K562 (cell line): ENCODE measurements at regions not wholly inside any gene's neighbourhood (a gene's known extent, or its start where the extent isn't known, plus 50 kb on each side); places are given as distances from the start of the nearest gene placed in this dataset.

Experiments
- ARID1B ChIP-seq: fragments of 450-650 bp; IDR thresholded peaks from 2 replicates; pipeline ENCODE4 v1.6.1; 2016; ENCODE audit warnings: antibody characterized with exemption, mild to moderate bottlenecking, inconsistent platforms
- CEBPG ChIP-seq, 3 experiments: fragments of 200-800 bp in 1 of 3; sonication (Bioruptor generic) in 1 of 3; sonication (generic) in 1 of 3; formaldehyde crosslinking in 1 of 3; IDR thresholded peaks in 2 of 3; conservative IDR thresholded peaks in 1 of 3; 2 replicates each; pipeline versions ENCODE4 v1.6.1 to v1.8.0; 2016 to 2022; ENCODE audit warnings: missing compliant biosample characterization in 2 of 3, missing genetic modification characterization in 2 of 3, mild to moderate bottlenecking in 1 of 3, missing genetic modification reagents in 1 of 3
- CTBP1 ChIP-seq: fragments of 450-650 bp; IDR thresholded peaks from 2 replicates; pipeline ENCODE4 v1.6.1; 2016; ENCODE audit warnings: borderline replicate concordance
- ERF ChIP-seq: fragments of 450-650 bp; formaldehyde crosslinking; IDR thresholded peaks from 2 replicates; pipeline ENCODE4 v1.4.0; 2020; ENCODE audit warnings: mild to moderate bottlenecking, mixed read lengths
- ESRRB ChIP-seq: fragments of 250-450 bp; sonication (Bioruptor Pico); IDR thresholded peaks from 2 replicates; pipeline ENCODE4 v1.5.0; 2020; ENCODE audit warnings: mild to moderate bottlenecking, moderate library complexity, borderline replicate concordance
- MAZ ChIP-seq, 2 experiments: fragments of 450-650 bp in 1 of 2; sonication (generic) in 1 of 2; formaldehyde crosslinking; IDR thresholded peaks in 1 of 2; conservative IDR thresholded peaks in 1 of 2; 2 replicates each; pipeline versions ENCODE4 v1.4.0 to v1.5.0; 2020; ENCODE audit warnings: mild to moderate bottlenecking in 1 of 2, missing genetic modification reagents in 1 of 2
- MEIS2 ChIP-seq: fragments of 450-650 bp; IDR thresholded peaks from 2 replicates; pipeline ENCODE4 v1.6.1; 2014; ENCODE audit warnings: mild to moderate bottlenecking; ENCODE audit not compliant: partially characterized antibody
- MTF1 ChIP-seq: fragments of 250-450 bp; sonication (Bioruptor Pico); IDR thresholded peaks from 2 replicates; pipeline ENCODE4 v1.9.0; 2021; ENCODE audit warnings: moderate library complexity, mild to moderate bottlenecking, inconsistent platforms, borderline replicate concordance
- MXI1 ChIP-seq: IDR thresholded peaks from 2 replicates; pipeline ENCODE4 v1.6.1; 2011; ENCODE audit warnings: low read depth, mild to moderate bottlenecking, improper control_type of control experiment, low read length
- NFYB ChIP-seq: IDR thresholded peaks from 2 replicates; pipeline ENCODE4 v1.6.1; 2011; ENCODE audit warnings: mild to moderate bottlenecking, moderate library complexity; ENCODE audit not compliant: insufficient read length; ENCODE audit errors: extremely low read depth
- NRF1 ChIP-seq, 2 experiments: fragments of 450-650 bp; IDR thresholded peaks in 1 of 2; conservative IDR thresholded peaks in 1 of 2; 2 replicates each; pipeline ENCODE4 v1.6.1; 2014; ENCODE audit warnings: mild to moderate bottlenecking in 2 of 2
- PHB ChIP-seq: fragments of 250-450 bp; sonication (Bioruptor Pico); IDR thresholded peaks from 2 replicates; pipeline ENCODE4 v1.5.0; 2021
- RBM14 ChIP-seq: fragments of 200-400 bp; formaldehyde crosslinking; IDR thresholded peaks from 2 replicates; pipeline ENCODE4 v1.6.1; 2018; ENCODE audit warnings: low read depth, mild to moderate bottlenecking, low read length, moderate library complexity, borderline replicate concordance; ENCODE audit not compliant: insufficient read depth
- TFAM ChIP-seq: fragments of 250-450 bp; sonication (Bioruptor Pico); conservative IDR thresholded peaks from 2 replicates; pipeline ENCODE4 v1.5.0; 2021; ENCODE audit warnings: mild to moderate bottlenecking, moderate library complexity
- ZFX ChIP-seq: sonication (generic); formaldehyde crosslinking; IDR thresholded peaks from 2 replicates; pipeline ENCODE4 v1.8.0; 2022; ENCODE audit warnings: mild to moderate bottlenecking, missing genetic modification reagents, moderate library complexity
- TF ChIP-seq, protein P1 (sequence below), 2 experiments: fragments of 450-650 bp; IDR thresholded peaks; 2 replicates each; pipeline ENCODE4 v1.6.1; 2016
- TF ChIP-seq, protein P2 (sequence below): IDR thresholded peaks from 2 replicates; pipeline ENCODE4 v1.6.1; 2012; ENCODE audit warnings: low read depth, low read length, improper control_type of control experiment, borderline replicate concordance
- TF ChIP-seq, protein P3 (sequence below): IDR thresholded peaks from 2 replicates; pipeline ENCODE4 v1.6.1; 2011; ENCODE audit warnings: borderline replicate concordance, low read depth, mild to moderate bottlenecking, moderate library complexity, low read length; ENCODE audit not compliant: insufficient read depth, poor library complexity, severe bottlenecking
- TF ChIP-seq, protein P4 (sequence below): sonication (generic); formaldehyde crosslinking; IDR thresholded peaks from 2 replicates; pipeline ENCODE4 v1.8.1; 2023; ENCODE audit warnings: mild to moderate bottlenecking, missing genetic modification reagents

DNA sequence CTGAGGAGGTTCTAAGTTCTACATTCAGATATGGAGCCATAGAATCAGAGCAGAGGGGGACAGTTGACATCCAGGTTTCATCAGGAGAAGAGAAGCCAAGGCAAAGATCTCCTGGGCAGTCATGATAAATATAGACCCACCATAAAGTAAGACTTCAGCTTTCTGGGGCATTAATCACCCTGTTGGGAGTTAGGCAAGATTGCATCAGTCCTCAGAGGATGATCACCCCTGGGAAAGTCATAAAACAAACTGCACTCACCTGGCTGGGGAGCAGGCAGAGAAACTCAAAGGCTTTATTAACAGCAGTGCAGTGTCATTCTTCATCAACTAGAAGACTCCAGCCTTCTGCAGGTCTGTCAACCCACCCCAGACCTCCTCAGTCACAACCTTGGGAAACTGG, 301.3 kb upstream of the JARID2 start (continued):
- TF ChIP-seq, protein P1, sequence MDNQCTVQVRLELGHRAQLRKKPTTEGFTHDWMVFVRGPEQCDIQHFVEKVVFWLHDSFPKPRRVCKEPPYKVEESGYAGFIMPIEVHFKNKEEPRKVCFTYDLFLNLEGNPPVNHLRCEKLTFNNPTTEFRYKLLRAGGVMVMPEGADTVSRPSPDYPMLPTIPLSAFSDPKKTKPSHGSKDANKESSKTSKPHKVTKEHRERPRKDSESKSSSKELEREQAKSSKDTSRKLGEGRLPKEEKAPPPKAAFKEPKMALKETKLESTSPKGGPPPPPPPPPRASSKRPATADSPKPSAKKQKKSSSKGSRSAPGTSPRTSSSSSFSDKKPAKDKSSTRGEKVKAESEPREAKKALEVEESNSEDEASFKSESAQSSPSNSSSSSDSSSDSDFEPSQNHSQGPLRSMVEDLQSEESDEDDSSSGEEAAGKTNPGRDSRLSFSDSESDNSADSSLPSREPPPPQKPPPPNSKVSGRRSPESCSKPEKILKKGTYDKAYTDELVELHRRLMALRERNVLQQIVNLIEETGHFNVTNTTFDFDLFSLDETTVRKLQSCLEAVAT (IDR thresholded peaks at IDR 0.05) = no peak
- peak; percentile 76 for TF ChIP-seq CEBPG (CRISPR knock-in tag; IDR thresholded peaks at IDR 0.05)
- peak; percentile 87 to 88 for TF ChIP-seq CEBPG (tag; conservative IDR thresholded peaks at IDR 0.05 in 1 of 2, IDR thresholded peaks at IDR 0.05 in 1 of 2)
- no peak for TF ChIP-seq NFYB
- TF ChIP-seq TFAM (CRISPR knock-in tag) = no peak
- TF ChIP-seq MTF1 (CRISPR knock-in tag) = no peak
- TF ChIP-seq MEIS2 = peak; percentile 80
- TF ChIP-seq NRF1 (conservative IDR thresholded peaks at IDR 0.05 in 1 of 2, IDR thresholded peaks at IDR 0.05 in 1 of 2) = no peak
- TF ChIP-seq MXI1 = no peak
- no peak for TF ChIP-seq PHB (CRISPR knock-in tag)
- TF ChIP-seq ARID1B = no peak; the same call in 1 of the 2 replicates
- TF ChIP-seq CTBP1 = no peak; the same call in 1 of the 2 replicates
- TF ChIP-seq RBM14 = no peak
- 0 out of 4 replicates have a peak, but pooled peaks of 1 of the 2 experiments have one; percentile 36 for TF ChIP-seq MAZ (CRISPR knock-in tag; conservative IDR thresholded peaks at IDR 0.05 in 1 of 2, IDR thresholded peaks at IDR 0.05 in 1 of 2)
- TF ChIP-seq, protein P2, sequence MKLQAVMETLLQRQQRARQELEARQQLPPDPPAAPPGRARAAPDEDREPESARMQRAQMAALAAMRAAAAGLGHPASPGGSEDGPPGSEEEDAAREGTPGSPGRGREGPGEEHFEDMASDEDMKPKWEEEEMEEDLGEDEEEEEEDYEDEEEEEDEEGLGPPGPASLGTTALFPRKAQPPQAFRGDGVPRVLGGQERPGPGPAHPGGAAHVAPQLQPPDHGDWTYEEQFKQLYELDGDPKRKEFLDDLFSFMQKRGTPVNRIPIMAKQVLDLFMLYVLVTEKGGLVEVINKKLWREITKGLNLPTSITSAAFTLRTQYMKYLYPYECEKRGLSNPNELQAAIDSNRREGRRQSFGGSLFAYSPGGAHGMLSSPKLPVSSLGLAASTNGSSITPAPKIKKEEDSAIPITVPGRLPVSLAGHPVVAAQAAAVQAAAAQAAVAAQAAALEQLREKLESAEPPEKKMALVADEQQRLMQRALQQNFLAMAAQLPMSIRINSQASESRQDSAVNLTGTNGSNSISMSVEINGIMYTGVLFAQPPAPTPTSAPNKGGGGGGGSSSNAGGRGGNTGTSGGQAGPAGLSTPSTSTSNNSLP = no peak
- no peak for TF ChIP-seq ZFX
- TF ChIP-seq ESRRB = no peak
- TF ChIP-seq ERF (CRISPR knock-in tag) = no peak
- TF ChIP-seq, protein P3, sequence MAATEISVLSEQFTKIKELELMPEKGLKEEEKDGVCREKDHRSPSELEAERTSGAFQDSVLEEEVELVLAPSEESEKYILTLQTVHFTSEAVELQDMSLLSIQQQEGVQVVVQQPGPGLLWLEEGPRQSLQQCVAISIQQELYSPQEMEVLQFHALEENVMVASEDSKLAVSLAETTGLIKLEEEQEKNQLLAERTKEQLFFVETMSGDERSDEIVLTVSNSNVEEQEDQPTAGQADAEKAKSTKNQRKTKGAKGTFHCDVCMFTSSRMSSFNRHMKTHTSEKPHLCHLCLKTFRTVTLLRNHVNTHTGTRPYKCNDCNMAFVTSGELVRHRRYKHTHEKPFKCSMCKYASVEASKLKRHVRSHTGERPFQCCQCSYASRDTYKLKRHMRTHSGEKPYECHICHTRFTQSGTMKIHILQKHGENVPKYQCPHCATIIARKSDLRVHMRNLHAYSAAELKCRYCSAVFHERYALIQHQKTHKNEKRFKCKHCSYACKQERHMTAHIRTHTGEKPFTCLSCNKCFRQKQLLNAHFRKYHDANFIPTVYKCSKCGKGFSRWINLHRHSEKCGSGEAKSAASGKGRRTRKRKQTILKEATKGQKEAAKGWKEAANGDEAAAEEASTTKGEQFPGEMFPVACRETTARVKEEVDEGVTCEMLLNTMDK = no peak
- TF ChIP-seq, protein P4, sequence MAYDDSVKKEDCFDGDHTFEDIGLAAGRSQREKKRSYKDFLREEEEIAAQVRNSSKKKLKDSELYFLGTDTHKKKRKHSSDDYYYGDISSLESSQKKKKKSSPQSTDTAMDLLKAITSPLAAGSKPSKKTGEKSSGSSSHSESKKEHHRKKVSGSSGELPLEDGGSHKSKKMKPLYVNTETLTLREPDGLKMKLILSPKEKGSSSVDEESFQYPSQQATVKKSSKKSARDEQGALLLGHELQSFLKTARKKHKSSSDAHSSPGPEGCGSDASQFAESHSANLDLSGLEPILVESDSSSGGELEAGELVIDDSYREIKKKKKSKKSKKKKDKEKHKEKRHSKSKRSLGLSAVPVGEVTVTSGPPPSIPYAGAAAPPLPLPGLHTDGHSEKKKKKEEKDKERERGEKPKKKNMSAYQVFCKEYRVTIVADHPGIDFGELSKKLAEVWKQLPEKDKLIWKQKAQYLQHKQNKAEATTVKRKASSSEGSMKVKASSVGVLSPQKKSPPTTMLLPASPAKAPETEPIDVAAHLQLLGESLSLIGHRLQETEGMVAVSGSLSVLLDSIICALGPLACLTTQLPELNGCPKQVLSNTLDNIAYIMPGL (CRISPR knock-in tag) = no peak
